22Rv1 (cell line): ENCODE measurements at regions not wholly inside any gene's neighbourhood (a gene's known extent, or its start where the extent isn't known, plus 50 kb on each side); places are given as distances from the start of the nearest gene placed in this dataset.

ENCODE experiments used
- ZFX ChIP-seq: fragments of 450-650 bp; IDR thresholded peaks from 2 replicates; pipeline ENCODE4 v1.6.1; 2017; ENCODE audit warnings: antibody characterized with exemption, borderline replicate concordance
- TF ChIP-seq, protein P1 (sequence below): fragments of 450-650 bp; IDR thresholded peaks from 2 replicates; pipeline ENCODE4 v1.5.1; 2017; ENCODE audit warnings: mild to moderate bottlenecking

DNA sequence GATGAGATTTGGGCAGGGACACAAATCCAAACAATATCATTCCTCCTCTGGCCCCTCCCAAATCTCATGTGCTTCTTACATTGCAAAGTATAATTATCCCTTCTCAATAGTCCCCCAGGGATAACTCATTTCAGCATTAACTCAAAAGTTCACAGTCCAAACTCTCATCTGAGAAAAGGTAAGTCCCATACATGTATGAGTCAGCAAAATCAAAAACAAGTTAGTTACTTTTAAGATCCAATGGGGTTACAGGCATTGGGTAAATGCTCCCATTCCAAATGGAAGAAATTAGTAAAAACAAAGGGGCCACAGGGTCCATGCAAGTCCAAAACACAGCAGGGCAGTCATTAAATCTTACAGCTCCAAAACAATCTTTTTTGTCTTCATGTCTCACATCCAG lies 917.9 kb upstream of the CDH10 start:
- TF ChIP-seq, protein P1, sequence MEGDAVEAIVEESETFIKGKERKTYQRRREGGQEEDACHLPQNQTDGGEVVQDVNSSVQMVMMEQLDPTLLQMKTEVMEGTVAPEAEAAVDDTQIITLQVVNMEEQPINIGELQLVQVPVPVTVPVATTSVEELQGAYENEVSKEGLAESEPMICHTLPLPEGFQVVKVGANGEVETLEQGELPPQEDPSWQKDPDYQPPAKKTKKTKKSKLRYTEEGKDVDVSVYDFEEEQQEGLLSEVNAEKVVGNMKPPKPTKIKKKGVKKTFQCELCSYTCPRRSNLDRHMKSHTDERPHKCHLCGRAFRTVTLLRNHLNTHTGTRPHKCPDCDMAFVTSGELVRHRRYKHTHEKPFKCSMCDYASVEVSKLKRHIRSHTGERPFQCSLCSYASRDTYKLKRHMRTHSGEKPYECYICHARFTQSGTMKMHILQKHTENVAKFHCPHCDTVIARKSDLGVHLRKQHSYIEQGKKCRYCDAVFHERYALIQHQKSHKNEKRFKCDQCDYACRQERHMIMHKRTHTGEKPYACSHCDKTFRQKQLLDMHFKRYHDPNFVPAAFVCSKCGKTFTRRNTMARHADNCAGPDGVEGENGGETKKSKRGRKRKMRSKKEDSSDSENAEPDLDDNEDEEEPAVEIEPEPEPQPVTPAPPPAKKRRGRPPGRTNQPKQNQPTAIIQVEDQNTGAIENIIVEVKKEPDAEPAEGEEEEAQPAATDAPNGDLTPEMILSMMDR, result no peak
- TF ChIP-seq ZFX, result no peak
